Peyer's patch (tissue), 4 donors: ENCODE measurements at regions not wholly inside any gene's neighbourhood (a gene's known extent, or its start where the extent isn't known, plus 50 kb on each side); places are given as distances from the start of the nearest gene placed in this dataset.

Source experiments
- POLR2A ChIP-seq, 2 donors: fragments of 450-650 bp; IDR thresholded peaks; one replicate each; pipeline ENCODE4 v1.5.1; 2017; ENCODE audit warnings: antibody characterized with exemption in 2 of 2, mild to moderate bottlenecking in 2 of 2, moderate library complexity in 2 of 2
- TF ChIP-seq, protein P1 (sequence below), 6 experiments: fragments of 450-650 bp in 4 of 6; fragments of 200-600 bp in 2 of 6; sonication (generic) in 1 of 6; IDR thresholded peaks; one replicate each; pipeline ENCODE4 v1.5.1; 2017 to 2019; ENCODE audit warnings: antibody characterized with exemption in 6 of 6, mild to moderate bottlenecking in 3 of 6, moderate library complexity in 1 of 6

DNA sequence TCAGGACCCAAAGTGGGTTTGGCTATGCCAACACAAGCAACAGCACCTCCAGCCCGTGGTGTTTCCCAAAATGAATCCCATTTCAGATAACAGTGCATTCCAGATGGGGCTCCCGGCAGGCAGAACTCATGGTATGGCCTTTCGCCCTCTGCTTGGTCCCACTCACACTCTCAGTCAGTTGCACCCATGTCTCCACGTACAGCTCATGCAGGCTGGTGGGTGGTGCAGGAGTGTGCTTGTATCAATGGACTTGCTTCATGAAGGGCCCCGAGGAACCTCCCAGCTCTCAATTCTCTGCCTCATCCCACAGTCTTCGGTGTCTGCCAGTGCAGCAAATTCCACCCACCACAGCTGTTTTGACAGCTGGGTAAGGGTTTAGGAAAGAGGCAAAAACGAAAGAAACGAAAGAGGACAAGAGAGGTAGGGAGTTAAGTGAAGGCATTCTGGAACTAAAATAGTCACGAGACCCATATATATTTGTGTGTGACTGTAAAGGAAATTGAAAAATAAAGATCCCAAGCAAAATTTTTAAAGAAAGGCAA lies 278.1 kb downstream of the DCDC2C start:
- TF ChIP-seq, protein P1, sequence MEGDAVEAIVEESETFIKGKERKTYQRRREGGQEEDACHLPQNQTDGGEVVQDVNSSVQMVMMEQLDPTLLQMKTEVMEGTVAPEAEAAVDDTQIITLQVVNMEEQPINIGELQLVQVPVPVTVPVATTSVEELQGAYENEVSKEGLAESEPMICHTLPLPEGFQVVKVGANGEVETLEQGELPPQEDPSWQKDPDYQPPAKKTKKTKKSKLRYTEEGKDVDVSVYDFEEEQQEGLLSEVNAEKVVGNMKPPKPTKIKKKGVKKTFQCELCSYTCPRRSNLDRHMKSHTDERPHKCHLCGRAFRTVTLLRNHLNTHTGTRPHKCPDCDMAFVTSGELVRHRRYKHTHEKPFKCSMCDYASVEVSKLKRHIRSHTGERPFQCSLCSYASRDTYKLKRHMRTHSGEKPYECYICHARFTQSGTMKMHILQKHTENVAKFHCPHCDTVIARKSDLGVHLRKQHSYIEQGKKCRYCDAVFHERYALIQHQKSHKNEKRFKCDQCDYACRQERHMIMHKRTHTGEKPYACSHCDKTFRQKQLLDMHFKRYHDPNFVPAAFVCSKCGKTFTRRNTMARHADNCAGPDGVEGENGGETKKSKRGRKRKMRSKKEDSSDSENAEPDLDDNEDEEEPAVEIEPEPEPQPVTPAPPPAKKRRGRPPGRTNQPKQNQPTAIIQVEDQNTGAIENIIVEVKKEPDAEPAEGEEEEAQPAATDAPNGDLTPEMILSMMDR (IDR thresholded peaks at IDR 0.05), result no peak
- no peak for TF ChIP-seq POLR2A (IDR thresholded peaks at IDR 0.05)
